Neural progenitor cell (in vitro differentiated cells): ENCODE measurements at regions not wholly inside any gene's neighbourhood (a gene's known extent, or its start where the extent isn't known, plus 50 kb on each side); places are given as distances from the start of the nearest gene placed in this dataset.

Experiments
- EZH2 ChIP-seq: fragments of 200-600 bp; sonication (generic); IDR thresholded peaks from 2 replicates; pipeline ENCODE4 v1.6.1; 2017; ENCODE audit warnings: antibody characterized with exemption, mild to moderate bottlenecking, moderate library complexity
- EZH2phosphoT487 ChIP-seq: fragments of 200-600 bp; sonication (generic); IDR thresholded peaks from 2 replicates; pipeline ENCODE4 v1.6.1; 2017; ENCODE audit warnings: antibody characterized with exemption
- TF ChIP-seq, protein P1 (sequence below): fragments of 200-600 bp; sonication (generic); IDR thresholded peaks from 2 replicates; pipeline ENCODE4 v1.5.1; 2017; ENCODE audit warnings: antibody characterized with exemption, mild to moderate bottlenecking

DNA sequence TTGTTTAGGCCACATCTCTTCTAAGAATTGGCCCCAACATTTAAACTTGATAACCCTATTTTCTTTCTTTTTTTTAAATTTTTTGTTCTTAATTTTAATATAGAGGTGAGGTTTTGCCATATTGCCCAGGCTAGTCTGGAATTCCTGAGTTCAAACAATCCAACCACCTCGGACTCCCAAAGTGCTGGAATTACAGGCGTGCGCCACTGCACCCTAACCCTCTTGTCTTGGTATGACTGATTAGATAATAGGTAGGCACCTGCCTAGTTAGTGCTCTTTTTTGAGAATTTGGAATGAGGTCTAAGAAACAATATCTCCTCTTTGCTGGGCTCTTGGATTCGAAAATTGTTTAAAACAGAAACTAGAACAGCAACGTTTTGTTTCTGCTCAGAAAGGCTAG lies 116.4 kb upstream of the GOLGA6L6 start:
- TF ChIP-seq, protein P1, sequence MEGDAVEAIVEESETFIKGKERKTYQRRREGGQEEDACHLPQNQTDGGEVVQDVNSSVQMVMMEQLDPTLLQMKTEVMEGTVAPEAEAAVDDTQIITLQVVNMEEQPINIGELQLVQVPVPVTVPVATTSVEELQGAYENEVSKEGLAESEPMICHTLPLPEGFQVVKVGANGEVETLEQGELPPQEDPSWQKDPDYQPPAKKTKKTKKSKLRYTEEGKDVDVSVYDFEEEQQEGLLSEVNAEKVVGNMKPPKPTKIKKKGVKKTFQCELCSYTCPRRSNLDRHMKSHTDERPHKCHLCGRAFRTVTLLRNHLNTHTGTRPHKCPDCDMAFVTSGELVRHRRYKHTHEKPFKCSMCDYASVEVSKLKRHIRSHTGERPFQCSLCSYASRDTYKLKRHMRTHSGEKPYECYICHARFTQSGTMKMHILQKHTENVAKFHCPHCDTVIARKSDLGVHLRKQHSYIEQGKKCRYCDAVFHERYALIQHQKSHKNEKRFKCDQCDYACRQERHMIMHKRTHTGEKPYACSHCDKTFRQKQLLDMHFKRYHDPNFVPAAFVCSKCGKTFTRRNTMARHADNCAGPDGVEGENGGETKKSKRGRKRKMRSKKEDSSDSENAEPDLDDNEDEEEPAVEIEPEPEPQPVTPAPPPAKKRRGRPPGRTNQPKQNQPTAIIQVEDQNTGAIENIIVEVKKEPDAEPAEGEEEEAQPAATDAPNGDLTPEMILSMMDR = no peak
- TF ChIP-seq EZH2 (no peak), EZH2phosphoT487 (no peak)
